MCF 10A (cell line): ENCODE measurements at regions not wholly inside any gene's neighbourhood (a gene's known extent, or its start where the extent isn't known, plus 50 kb on each side); places are given as distances from the start of the nearest gene placed in this dataset.

ENCODE experiments used
- BruUV-seq: library from RNA; stranded (reverse); fragments of 400-500 nt; replicated peaks from 2 replicates; lab custom pipeline; 2021; lab: Mats Ljungman, UMichigan
- CTCF ChIA-PET: fragments of 300-600 bp; sonication (Branson Sonifier 250); formaldehyde crosslinking; extraction: SDS; loops from one replicate; lab custom pipeline; 2021; ENCODE audit warnings: antibody characterized with exemption, inconsistent platforms; lab: Yijun Ruan, JAX
- POLR2A ChIA-PET: fragments of 300-600, 350-650 bp; sonication (Branson Sonifier 250); formaldehyde crosslinking; extraction: SDS; loops from one replicate; lab custom pipeline; 2020; ENCODE audit warnings: antibody characterized with exemption, inconsistent platforms; lab: Yijun Ruan, JAX
- DNase-seq: peaks from one replicate; pipeline ENCODE4 v3.0.0-alpha.2; 2018; ENCODE audit not compliant: unreplicated experiment
- H3K27ac Mint-ChIP-seq: one replicate; pipeline ENCODE4 v1.8.0; 2022; ENCODE audit warnings: mild to moderate bottlenecking, low read depth, mixed read lengths; ENCODE audit not compliant: unreplicated experiment
- H3K27me3 Mint-ChIP-seq: one replicate; pipeline ENCODE4 v1.8.0; 2022; ENCODE audit warnings: mixed read lengths; ENCODE audit not compliant: insufficient read depth, unreplicated experiment
- H3K36me3 Mint-ChIP-seq: one replicate; pipeline ENCODE4 v1.8.0; 2022; ENCODE audit warnings: mild to moderate bottlenecking, moderate library complexity, mixed read lengths; ENCODE audit not compliant: insufficient read depth, unreplicated experiment
- H3K4me1 Mint-ChIP-seq: one replicate; pipeline ENCODE4 v1.8.0; 2022; ENCODE audit warnings: mixed read lengths; ENCODE audit not compliant: insufficient read depth, unreplicated experiment
- H3K4me3 Mint-ChIP-seq: one replicate; pipeline ENCODE4 v1.8.0; 2022; ENCODE audit warnings: mild to moderate bottlenecking, moderate library complexity, mixed read lengths; ENCODE audit not compliant: unreplicated experiment
- H3K9me3 Mint-ChIP-seq: one replicate; pipeline ENCODE4 v1.8.0; 2022; ENCODE audit warnings: mixed read lengths; ENCODE audit not compliant: unreplicated experiment
- intact Hi-C: fragments of 100-400 bp; cut with micrococcal nuclease; formaldehyde crosslinking; loops from 2 replicates; pipeline ENCODE4 v1.14.1; 2022
- TF ChIP-seq, protein P1 (sequence below): fragments of 200-600 bp; IDR thresholded peaks from one replicate; pipeline ENCODE4 v1.8.0; 2022; ENCODE audit warnings: antibody characterized with exemption, mild to moderate bottlenecking; ENCODE audit not compliant: unreplicated experiment

GRCh38 chr14:27114180-27114579, 516.3 kb upstream of the NOVA1 start:
- BruUV-seq, result no TSS peak
- ChIA-PET POLR2A (no interaction called here), CTCF (no interaction called here)
- Mint-ChIP-seq H3K27ac (no peak overlapping the region), H3K9me3 (no peaks in the 10 kb centered on the region), H3K4me1 (no peaks in the 10 kb centered on the region), H3K4me3 (no peak overlapping the region), H3K27me3 (no peaks in the 10 kb centered on the region), H3K36me3 (peaks cover under 1% of the 10 kb centered on the region)
- TF ChIP-seq, protein P1, sequence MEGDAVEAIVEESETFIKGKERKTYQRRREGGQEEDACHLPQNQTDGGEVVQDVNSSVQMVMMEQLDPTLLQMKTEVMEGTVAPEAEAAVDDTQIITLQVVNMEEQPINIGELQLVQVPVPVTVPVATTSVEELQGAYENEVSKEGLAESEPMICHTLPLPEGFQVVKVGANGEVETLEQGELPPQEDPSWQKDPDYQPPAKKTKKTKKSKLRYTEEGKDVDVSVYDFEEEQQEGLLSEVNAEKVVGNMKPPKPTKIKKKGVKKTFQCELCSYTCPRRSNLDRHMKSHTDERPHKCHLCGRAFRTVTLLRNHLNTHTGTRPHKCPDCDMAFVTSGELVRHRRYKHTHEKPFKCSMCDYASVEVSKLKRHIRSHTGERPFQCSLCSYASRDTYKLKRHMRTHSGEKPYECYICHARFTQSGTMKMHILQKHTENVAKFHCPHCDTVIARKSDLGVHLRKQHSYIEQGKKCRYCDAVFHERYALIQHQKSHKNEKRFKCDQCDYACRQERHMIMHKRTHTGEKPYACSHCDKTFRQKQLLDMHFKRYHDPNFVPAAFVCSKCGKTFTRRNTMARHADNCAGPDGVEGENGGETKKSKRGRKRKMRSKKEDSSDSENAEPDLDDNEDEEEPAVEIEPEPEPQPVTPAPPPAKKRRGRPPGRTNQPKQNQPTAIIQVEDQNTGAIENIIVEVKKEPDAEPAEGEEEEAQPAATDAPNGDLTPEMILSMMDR, result no peak
- intact Hi-C loops, result no loop called here
- DNase-seq, result no peak

GRCh38 chr14:27123162-27123561, 525.3 kb upstream of the NOVA1 start:
- TF ChIP-seq, protein P1, result no peak
- H3K4me3 Mint-ChIP-seq, result no peak overlapping the region
- BruUV-seq, result no TSS peak
- H3K27me3 Mint-ChIP-seq, result no peaks in the 10 kb centered on the region
- H3K4me1 Mint-ChIP-seq, result no peaks in the 10 kb centered on the region
- H3K9me3 Mint-ChIP-seq, result peaks cover 19% of the 10 kb centered on the region
- peaks cover 6% of the 10 kb centered on the region for H3K36me3 Mint-ChIP-seq
- POLR2A ChIA-PET, result no interaction called here
- DNase-seq, result no peak
- no peak overlapping the region for H3K27ac Mint-ChIP-seq
- intact Hi-C loops, result no loop called here
- CTCF ChIA-PET, result no interaction called here

DNA sequence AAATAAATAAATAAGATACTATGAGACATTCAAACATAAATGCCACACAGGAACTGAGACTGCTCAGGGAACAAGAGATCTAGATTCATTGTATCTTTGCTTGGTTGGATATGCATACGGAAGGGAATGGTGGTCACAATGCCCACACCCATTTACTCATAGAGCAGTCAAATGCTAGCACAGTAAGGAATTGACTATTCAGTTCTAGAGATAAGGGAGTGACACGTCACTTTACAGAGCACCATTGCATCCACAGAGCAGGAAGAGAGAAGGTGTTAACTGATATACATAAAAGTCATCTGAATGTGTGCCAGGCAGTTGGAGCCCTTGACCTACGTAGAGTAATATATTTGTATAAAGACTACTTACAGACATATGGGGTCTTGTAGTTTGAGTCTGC, 530.0 kb upstream of the NOVA1 start:
- TF ChIP-seq, protein P1, result no peak
- ChIA-PET POLR2A (no interaction called here), CTCF (no interaction called here)
- Mint-ChIP-seq H3K27ac (no peak overlapping the region), H3K36me3 (no peaks in the 10 kb centered on the region), H3K9me3 (peaks cover 11% of the 10 kb centered on the region), H3K4me3 (no peak overlapping the region), H3K27me3 (no peaks in the 10 kb centered on the region), H3K4me1 (no peaks in the 10 kb centered on the region)
- DNase-seq, result no peak
- BruUV-seq, result no TSS peak
- intact Hi-C loops, result no loop called here

- intact Hi-C loops, result no loop called here
- DNase-seq, result no peak
- H3K36me3 Mint-ChIP-seq, result no peaks in the 10 kb centered on the region
- POLR2A ChIA-PET, result no interaction called here
- H3K9me3 Mint-ChIP-seq, result no peaks in the 10 kb centered on the region
- no peaks in the 10 kb centered on the region for H3K4me1 Mint-ChIP-seq
- BruUV-seq, result no TSS peak
- H3K27me3 Mint-ChIP-seq, result no peaks in the 10 kb centered on the region
- CTCF ChIA-PET, result no interaction called here
- TF ChIP-seq, protein P1, result no peak
- H3K4me3 Mint-ChIP-seq, result no peak overlapping the region
- H3K27ac Mint-ChIP-seq, result no peak overlapping the region
Observed at GRCh38 chr14:27134200-27134599, 536.4 kb upstream of the NOVA1 start.
